ENCODE measurements at regions not wholly inside any gene's neighbourhood (a gene's known extent, or its start where the extent isn't known, plus 50 kb on each side); places are given as distances from the start of the nearest gene placed in this dataset.

GRCh38 chr3:73759297-73759711 lies 134.6 kb upstream of the PDZRN3 start:
- H3K4me1 ChIP-seq = no peaks in the 10 kb centered on the region
- H3K36me3 ChIP-seq = no peaks in the 10 kb centered on the region
- H3K4me3 ChIP-seq = no peak overlapping the region
- peak overlapping the region in 2 of 4 donors; percentile 28 to 45 for H3K27ac ChIP-seq (replicated peaks in 1 of 4)
- TF ChIP-seq CTCF (IDR thresholded peaks at IDR 0.05) (no peak), POLR2A (IDR thresholded peaks at IDR 0.05; ENCODE audit: low read depth) (no peak), EP300 (IDR thresholded peaks at IDR 0.05) (no peak), POLR2AphosphoS5 (IDR thresholded peaks at IDR 0.05) (no peak)
- 47% methylated on average over 3 of the region's 3 CpGs for WGBS
- intact Hi-C loops (cut with DNase I) = no loop called here
- no peaks in the 10 kb centered on the region for H3K27me3 ChIP-seq
- H3K9me3 ChIP-seq = no peaks in the 10 kb centered on the region
- no peak for DNase-seq (ENCODE audit: extremely low spot score)

- Histone ChIP-seq H3K36me3 (no peaks in the 10 kb centered on the region), H3K4me3 (no peak overlapping the region), H3K9me3 (no peaks in the 10 kb centered on the region), H3K27ac (replicated peaks in 1 of 4) (no peak overlapping the region), H3K4me1 (no peaks in the 10 kb centered on the region), H3K27me3 (no peaks in the 10 kb centered on the region)
- intact Hi-C loops (cut with DNase I) = no loop called here
- DNase-seq (ENCODE audit: extremely low spot score) = no peak
- TF ChIP-seq POLR2AphosphoS5 (IDR thresholded peaks at IDR 0.05) (no peak), CTCF (IDR thresholded peaks at IDR 0.05) (no peak), POLR2A (IDR thresholded peaks at IDR 0.05; ENCODE audit: low read depth) (no peak), EP300 (IDR thresholded peaks at IDR 0.05) (no peak)
- WGBS = 91% methylated on average over 3 of the region's 3 CpGs
Measured at GRCh38 chr3:73757536-73757935, 132.8 kb upstream of the PDZRN3 start.

- TF ChIP-seq POLR2A (IDR thresholded peaks at IDR 0.05; ENCODE audit: low read depth) (no peak), POLR2AphosphoS5 (IDR thresholded peaks at IDR 0.05) (no peak), CTCF (IDR thresholded peaks at IDR 0.05) (no peak), EP300 (IDR thresholded peaks at IDR 0.05) (no peak)
- no peaks in the 10 kb centered on the region for H3K27me3 ChIP-seq
- 92% methylated on average over 6 of the region's 6 CpGs for WGBS
- intact Hi-C loops (cut with DNase I) = no loop called here
- no peaks in the 10 kb centered on the region for H3K4me1 ChIP-seq
- no peaks in the 10 kb centered on the region for H3K9me3 ChIP-seq
- no peak overlapping the region for H3K27ac ChIP-seq (replicated peaks in 1 of 4)
- no peak for DNase-seq (ENCODE audit: extremely low spot score)
- H3K36me3 ChIP-seq = no peaks in the 10 kb centered on the region
- no peak overlapping the region for H3K4me3 ChIP-seq
Measured at GRCh38 chr3:73753985-73754384, 129.2 kb upstream of the PDZRN3 start.

- TF ChIP-seq CTCF (IDR thresholded peaks at IDR 0.05) = no peak
- TF ChIP-seq EP300 (IDR thresholded peaks at IDR 0.05) = no peak
- no peak for TF ChIP-seq POLR2AphosphoS5 (IDR thresholded peaks at IDR 0.05)
- no peak for TF ChIP-seq POLR2A (IDR thresholded peaks at IDR 0.05; ENCODE audit: low read depth)
- DNase-seq (ENCODE audit: extremely low spot score) = no peak
- Histone ChIP-seq H3K27me3 (no peaks in the 10 kb centered on the region), H3K36me3 (no peaks in the 10 kb centered on the region), H3K27ac (replicated peaks in 1 of 4) (no peak overlapping the region), H3K9me3 (no peaks in the 10 kb centered on the region), H3K4me1 (no peaks in the 10 kb centered on the region), H3K4me3 (no peak overlapping the region)
- intact Hi-C loops (cut with DNase I) = no loop called here
- 72% methylated on average over 5 of the region's 5 CpGs for WGBS
Measured at GRCh38 chr3:73752338-73752737, 127.6 kb upstream of the PDZRN3 start.

- Histone ChIP-seq H3K27ac (replicated peaks in 1 of 4) (no peak overlapping the region), H3K4me1 (peaks cover 0 to 15% (median 3%) of the 10 kb centered on the region in 4 donors), H3K4me3 (no peak overlapping the region), H3K36me3 (no peaks in the 10 kb centered on the region), H3K27me3 (no peaks in the 10 kb centered on the region), H3K9me3 (no peaks in the 10 kb centered on the region)
- intact Hi-C loops (cut with DNase I) = no loop called here
- no peak for DNase-seq (ENCODE audit: extremely low spot score)
- TF ChIP-seq POLR2A (IDR thresholded peaks at IDR 0.05; ENCODE audit: low read depth) = no peak
- TF ChIP-seq POLR2AphosphoS5 (IDR thresholded peaks at IDR 0.05) = no peak
- no peak for TF ChIP-seq CTCF (IDR thresholded peaks at IDR 0.05)
- TF ChIP-seq EP300 (IDR thresholded peaks at IDR 0.05) = no peak
- WGBS = 83% methylated on average over 9 of the region's 9 CpGs
Measured at GRCh38 chr3:73746623-73747022, 121.9 kb upstream of the PDZRN3 start.
